Hematopoietic multipotent progenitor cell treated with erythropoietin and hydrocortisone succinate and interleukin-3 and kit ligand, for 4 days (in vitro differentiated cells): ENCODE measurements at regions not wholly inside any gene's neighbourhood (a gene's known extent, or its start where the extent isn't known, plus 50 kb on each side); places are given as distances from the start of the nearest gene placed in this dataset.
"Not testable (repeated sequence)": the region's sequence is repeated elsewhere in the genome, so short reads cannot be mapped to it uniquely, and the experiment has no call there.

Source experiments
- DNase-seq: peaks from one replicate; pipeline ENCODE4 v3.0.0-alpha.2; 2015

DNA sequence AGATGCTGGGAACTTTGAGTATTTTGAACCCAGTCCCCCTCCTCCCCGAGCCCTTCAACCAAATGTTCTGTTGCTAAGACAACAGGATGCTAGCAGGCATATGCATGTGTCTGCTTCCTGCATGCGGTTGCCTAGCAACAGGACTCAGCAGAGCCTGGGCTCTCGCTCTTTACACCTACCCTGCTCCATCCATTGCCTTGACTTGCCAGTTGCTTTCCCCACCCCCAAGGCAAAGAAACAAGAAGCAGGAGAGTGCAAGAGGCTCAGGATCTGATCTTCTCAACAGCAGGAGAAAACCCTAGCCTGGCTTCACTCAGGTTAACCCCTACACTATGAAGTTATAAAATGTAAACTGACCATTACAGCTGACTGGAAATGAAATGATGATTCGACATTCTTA lies 393.0 kb downstream of the IGSF11 start:
- peak; percentile 2 for DNase-seq

- no peak for DNase-seq
These were observed 363.5 kb downstream of the IGSF11 start for GRCh38 chr3:118671192-118671591.

GRCh38 chr3:118675305-118675704 lies 359.3 kb downstream of the IGSF11 start:
- DNase-seq, result no peak

GRCh38 chr3:118678663-118679062 lies 356.0 kb downstream of the IGSF11 start:
- DNase-seq, result not testable (repeated sequence)

DNA sequence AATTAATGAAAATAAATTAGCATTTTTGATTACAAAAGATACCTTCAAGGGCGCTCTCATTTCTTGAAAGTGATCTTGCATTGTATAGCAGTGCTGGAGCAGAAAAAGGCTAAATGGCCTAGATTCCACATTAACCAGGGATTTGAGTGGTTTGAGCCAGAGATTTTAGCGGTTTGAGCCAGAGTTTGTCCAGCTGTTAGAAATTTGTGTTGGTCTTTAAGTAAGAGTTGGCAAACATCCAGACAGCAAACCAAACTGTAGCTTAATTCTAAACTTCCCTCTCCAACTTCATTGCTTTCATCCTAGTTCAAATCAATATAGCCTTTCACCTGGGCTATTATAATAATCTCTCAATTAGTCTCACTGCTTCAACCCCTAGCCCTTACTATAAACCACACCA lies 351.7 kb downstream of the IGSF11 start:
- DNase-seq, result no peak

DNA sequence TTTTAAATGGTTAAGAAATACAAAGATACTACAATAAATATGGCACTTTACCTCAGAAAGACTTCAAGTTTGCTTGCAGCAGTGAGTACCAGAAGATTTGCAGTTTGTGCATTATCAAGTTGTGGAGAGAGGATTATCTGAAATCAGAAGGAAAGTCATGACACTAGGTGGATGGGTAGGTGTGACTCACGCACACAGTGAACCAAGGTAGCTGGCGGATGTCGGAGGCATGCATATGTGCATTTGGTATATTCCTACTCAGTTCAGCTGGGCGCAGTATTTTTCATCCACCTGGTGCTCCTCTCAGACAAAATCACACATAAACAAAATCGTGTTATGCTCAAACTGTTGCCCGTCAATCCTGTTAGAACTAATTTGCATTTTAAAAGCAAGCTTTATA lies 351.0 kb downstream of the IGSF11 start:
- DNase-seq, result no peak

- DNase-seq, result no peak
These were observed 346.2 kb downstream of the IGSF11 start for GRCh38 chr3:118688396-118688884.

DNA sequence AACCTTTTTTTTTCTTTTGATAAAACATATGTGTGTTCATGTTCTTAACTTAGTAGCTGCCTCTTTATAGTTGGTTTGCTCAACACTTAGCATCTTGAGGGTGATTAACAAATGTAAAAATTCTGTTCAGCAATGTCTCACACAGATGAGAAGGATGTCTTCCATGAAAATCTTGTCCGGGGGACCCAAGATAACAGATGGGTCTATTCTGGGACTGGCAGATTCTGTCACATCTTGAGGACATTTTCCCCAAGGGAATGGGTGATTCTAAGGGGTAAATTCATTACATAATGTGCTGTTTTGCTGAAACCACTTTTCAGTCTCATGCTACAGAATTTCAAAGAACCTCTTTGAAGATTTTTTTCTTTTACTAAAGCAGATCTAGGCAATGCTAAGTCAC lies 342.2 kb downstream of the IGSF11 start:
- DNase-seq, result no peak

- DNase-seq, result no peak
These were observed 329.0 kb downstream of the IGSF11 start for GRCh38 chr3:118705487-118706219.

- no peak for DNase-seq
These were observed 326.7 kb downstream of the IGSF11 start for GRCh38 chr3:118707991-118708390.

- no peak for DNase-seq
These were observed 324.1 kb downstream of the IGSF11 start for GRCh38 chr3:118710532-118710931.

DNA sequence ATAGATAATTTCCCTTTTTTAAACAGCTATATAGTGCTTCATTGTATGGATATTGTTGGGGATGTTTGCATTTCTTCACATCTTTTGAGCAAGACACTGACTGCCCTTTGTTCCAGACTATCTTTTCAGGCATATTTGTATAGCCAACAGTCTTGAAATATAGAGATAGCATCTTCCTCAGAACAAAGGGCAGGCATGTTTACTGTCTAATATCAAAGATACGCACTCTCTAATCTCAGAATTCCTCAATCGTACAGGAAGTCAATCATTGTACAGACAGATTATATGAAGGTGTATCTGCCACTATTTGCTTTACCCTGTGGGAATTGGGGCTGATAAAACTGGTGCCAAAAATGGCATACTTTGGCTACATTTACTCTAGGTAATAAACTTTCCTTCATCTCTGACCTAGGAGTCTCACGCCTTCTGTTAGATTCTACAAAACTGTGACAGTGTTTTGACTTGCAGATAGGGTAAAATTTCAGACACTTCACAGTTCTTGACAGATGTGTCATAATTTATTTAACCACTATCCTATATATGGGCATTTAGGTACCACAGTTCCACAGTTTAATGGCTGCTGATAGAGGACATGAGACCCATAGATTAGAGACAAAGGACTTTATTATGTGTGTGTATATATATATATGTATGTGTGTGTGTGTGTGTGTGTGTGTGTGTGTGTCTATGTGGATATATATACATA lies 321.0 kb downstream of the IGSF11 start:
- DNase-seq, result no peak

- DNase-seq, result no peak
These were observed 319.8 kb downstream of the IGSF11 start for GRCh38 chr3:118714800-118715199.

DNA sequence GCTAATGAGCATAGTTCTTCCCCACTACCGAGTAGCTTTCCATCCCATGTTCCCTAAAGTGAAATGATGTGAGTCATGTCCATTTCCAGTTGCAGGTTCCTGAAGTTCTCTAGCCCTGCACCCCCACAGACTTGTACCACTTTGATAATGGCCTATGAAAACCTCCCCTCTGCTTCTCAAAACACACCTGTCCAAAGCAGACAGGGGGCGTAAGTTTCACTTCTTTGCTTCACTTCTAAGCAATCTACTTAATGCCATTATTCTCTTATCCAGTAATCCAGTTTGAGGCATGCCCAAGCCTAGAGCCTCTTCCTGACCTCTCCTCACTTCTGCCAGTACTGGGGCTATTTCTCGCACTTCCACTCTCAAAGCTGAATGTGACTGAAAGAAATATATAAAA lies 305.1 kb downstream of the IGSF11 start:
- DNase-seq, result no peak

- no peak for DNase-seq
These were observed 300.0 kb downstream of the IGSF11 start for GRCh38 chr3:118734664-118735063.

GRCh38 chr3:118736107-118736506 lies 298.5 kb downstream of the IGSF11 start:
- no peak for DNase-seq

GRCh38 chr3:118740722-118741290 lies 293.8 kb downstream of the IGSF11 start:
- DNase-seq, result no peak

DNA sequence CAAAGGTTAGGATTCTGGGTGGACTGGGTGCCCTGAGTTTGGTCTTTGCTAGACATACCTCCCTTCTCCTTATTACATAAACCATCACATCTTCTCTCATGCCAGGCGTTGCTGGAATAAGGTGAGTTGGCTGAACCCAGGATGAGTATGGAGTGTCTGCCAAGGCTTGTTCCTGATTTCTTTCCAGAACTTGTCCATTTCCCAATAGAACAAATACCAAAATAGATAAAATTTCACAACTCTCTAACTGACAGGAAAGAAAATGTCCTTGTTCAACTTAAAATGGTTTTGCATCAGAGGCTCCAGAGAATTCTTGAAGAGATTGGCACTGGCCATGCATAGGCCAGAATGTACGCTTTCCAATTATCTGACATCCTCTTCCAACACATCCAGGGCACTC lies 291.9 kb downstream of the IGSF11 start:
- no peak for DNase-seq

GRCh38 chr3:118744186-118744585 lies 290.5 kb downstream of the IGSF11 start:
- DNase-seq, result no peak

DNA sequence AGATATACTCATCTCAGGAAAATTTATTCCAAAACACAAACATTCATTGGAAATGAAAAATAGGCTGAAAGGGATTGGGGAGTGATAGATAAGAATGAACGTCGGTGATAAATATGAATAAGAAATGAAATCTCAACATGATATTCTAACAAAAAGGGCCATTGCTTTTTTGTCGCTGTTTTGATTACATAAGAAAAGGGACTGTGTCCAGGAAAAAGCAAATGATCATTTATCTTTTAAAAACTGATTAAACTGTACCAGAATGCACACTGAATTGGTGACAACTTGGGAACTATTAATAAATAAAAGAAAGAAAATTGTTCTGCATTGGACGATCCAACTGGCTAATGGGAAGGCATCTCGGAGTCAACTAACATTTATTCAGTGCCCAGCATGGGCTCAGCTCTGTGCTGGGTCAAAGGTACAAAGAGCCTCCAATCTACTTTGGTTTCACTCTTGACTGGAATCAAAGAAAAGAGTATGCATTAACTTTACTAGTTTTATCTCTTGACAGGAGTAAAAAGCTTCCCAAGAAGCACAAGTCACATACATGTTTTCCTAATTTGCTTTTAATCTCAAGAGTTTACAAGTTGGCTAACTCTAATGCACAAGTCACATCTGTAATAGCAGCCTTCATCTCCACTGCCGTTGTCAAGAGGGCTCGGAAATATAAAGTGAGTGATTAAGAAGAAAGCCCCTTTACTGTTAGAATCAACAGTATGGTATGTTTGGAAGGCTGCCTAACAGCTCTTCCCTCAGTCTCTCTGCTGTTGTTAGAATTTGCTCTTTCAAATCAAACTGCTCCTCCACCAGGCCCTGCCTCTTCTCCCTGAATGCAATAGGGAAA lies 280.0 kb downstream of the IGSF11 start:
- no peak for DNase-seq

GRCh38 chr3:118755253-118755801 lies 279.3 kb downstream of the IGSF11 start:
- DNase-seq, result no peak

DNA sequence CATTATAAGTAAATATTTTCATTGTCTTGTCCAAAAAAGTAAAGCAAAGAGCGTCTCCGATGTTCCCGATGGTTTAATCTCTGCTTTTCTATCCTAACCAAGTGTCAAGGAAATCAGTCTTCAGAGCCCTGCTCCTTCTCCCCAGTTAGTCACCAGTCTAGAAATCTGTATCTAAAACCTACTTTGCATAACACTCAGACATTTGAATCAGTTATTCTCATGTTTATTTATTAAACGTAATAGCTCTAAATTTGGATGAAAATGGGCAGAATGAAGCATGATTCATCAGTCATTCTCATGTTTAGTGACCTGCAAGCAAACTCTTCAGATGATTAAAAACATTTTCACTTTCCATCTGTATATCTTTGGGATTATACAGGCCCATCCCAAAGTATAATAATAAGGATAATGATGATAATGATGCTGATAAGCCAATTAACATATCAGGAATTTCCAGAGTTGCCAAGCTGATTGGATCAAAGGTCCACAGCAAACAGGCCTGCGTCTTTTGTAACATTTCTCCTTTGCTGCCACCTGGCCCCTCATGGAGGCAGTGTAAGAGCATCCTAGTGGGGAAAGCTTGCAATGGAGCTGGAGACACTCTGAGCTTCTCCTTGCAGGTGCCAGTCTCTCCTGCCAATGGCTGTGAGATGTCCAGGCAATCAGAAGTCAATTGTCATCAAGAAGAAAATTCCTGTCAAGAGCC lies 273.9 kb downstream of the IGSF11 start:
- no peak for DNase-seq
